ENCODE measurements at regions not wholly inside any gene's neighbourhood (a gene's known extent, or its start where the extent isn't known, plus 50 kb on each side); places are given as distances from the start of the nearest gene placed in this dataset.

DNA sequence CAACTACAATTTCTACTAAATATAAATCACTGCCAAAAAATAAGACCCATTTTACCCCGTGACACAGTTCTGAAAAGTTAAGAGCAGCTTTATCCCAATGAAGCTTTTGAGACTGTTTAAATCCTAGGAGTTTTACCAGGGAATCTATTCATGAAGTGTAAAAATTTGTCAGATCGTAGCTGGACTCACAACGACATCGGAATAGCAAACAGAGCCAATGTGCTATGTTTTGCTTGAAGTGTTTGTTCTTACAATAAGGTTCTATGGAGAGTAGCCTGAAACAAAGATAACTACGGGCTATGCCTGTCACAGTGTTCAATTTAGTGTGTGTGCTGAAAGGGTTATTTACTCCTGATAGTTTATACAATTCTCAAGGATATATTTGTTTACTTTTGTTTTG lies 78.5 kb upstream of the L3MBTL4 start:
- FAIRE-seq = no peak
- TF ChIP-seq, protein P1, sequence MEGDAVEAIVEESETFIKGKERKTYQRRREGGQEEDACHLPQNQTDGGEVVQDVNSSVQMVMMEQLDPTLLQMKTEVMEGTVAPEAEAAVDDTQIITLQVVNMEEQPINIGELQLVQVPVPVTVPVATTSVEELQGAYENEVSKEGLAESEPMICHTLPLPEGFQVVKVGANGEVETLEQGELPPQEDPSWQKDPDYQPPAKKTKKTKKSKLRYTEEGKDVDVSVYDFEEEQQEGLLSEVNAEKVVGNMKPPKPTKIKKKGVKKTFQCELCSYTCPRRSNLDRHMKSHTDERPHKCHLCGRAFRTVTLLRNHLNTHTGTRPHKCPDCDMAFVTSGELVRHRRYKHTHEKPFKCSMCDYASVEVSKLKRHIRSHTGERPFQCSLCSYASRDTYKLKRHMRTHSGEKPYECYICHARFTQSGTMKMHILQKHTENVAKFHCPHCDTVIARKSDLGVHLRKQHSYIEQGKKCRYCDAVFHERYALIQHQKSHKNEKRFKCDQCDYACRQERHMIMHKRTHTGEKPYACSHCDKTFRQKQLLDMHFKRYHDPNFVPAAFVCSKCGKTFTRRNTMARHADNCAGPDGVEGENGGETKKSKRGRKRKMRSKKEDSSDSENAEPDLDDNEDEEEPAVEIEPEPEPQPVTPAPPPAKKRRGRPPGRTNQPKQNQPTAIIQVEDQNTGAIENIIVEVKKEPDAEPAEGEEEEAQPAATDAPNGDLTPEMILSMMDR (IDR thresholded peaks at IDR 0.05; ENCODE audit: insufficient read depth, low read length, severe bottlenecking) = no peak

DNA sequence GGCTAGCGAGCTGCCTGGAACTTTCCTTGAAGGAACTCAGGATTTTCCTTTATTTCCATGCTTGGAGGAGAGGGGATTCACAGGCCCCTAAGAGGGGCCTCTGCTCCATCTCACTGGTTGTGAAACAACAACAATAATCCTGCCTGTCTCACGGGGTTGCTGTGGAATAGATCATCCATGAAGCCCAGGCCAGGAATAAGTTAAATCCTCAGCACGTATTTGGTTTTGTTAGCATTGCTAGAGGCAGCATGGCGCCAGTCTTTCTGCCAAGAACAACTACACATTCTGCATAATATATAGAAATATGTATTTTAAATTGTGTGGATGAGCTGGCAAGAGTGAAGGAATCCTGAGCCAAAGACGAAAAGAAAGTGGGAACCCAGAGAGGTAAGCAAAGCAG lies 80.8 kb upstream of the L3MBTL4 start:
- DNase-seq (ENCODE audit: low read depth) (no peak), FAIRE-seq (no peak)
- Histone ChIP-seq H3K4me3 (ENCODE audit: low read depth, low read length) (no peak overlapping the region), H3K27me3 (ENCODE audit: control insufficient read depth, insufficient read depth, low read length) (no peaks in the 10 kb centered on the region), H3K36me3 (ENCODE audit: control insufficient read depth, insufficient read depth, low read length) (no peaks in the 10 kb centered on the region)
- TF ChIP-seq, protein P1 (IDR thresholded peaks at IDR 0.05; ENCODE audit: insufficient read depth, low read length, severe bottlenecking) = no peak

More for the DNA sequence above, 78.5 kb upstream of the L3MBTL4 start:
- Histone ChIP-seq H3K36me3 (ENCODE audit: control insufficient read depth, insufficient read depth, low read length) (no peaks in the 10 kb centered on the region), H3K4me3 (ENCODE audit: low read depth, low read length) (no peak overlapping the region), H3K27me3 (ENCODE audit: control insufficient read depth, insufficient read depth, low read length) (no peaks in the 10 kb centered on the region)
- DNase-seq (ENCODE audit: low read depth) = no peak

DNA sequence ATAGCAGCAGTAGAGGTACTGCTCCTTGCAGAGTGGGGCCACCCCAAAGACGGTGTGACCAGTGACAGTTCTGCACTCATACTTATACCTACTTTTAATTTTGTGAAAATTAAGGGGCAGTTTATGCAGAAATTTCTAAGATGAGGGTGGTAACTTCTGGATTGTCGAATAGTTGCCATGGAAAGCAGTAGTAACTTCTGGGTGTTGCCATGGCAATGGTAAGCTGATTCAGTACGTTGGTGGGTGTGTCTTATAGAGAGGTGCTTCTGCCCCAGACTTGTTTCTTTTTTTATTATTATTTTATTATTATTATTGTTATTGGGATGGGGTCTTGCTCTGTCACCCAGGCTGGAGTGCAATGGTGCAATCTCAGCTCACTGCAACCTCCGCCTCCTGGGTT lies 82.8 kb upstream of the L3MBTL4 start:
- H3K4me3 ChIP-seq (ENCODE audit: low read depth, low read length) = no peak overlapping the region

DNA sequence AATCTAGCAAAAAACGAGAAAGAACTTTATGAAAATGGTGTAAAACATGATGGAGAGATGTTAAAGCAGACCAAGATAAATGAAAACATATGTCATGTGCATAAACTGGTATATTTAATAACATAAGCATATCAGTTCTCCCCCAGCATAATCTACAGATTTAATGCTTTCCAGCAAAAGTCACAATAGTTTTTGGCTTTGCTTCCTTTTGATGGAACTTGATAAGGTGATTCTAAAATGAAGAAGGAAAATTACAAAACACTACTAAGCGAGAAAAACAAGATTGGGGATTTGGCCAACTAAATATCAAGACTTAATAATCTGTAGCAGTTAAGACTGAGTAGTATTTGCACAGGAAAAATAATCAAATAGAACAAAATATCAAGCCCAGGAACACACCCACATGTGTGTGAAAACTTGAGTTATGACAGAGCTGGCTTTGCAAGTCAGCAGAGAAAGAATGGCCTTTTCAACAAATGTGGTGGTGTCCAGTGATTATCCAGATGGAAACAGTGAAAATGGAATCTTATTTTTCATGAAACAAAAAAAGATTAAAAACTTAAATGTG lies 83.7 kb upstream of the L3MBTL4 start:
- H3K27me3 ChIP-seq (ENCODE audit: control insufficient read depth, insufficient read depth, low read length) = no peaks in the 10 kb centered on the region
- FAIRE-seq (no peak), DNase-seq (ENCODE audit: low read depth) (no peak)
- TF ChIP-seq, protein P1 (IDR thresholded peaks at IDR 0.05; ENCODE audit: insufficient read depth, low read length, severe bottlenecking) = no peak
- no peak overlapping the region for H3K4me3 ChIP-seq (ENCODE audit: low read depth, low read length)
- H3K36me3 ChIP-seq (ENCODE audit: control insufficient read depth, insufficient read depth, low read length) = no peaks in the 10 kb centered on the region

More for the DNA sequence above, 82.8 kb upstream of the L3MBTL4 start:
- DNase-seq (ENCODE audit: low read depth) = no peak
- FAIRE-seq = no peak
- no peaks in the 10 kb centered on the region for H3K36me3 ChIP-seq (ENCODE audit: control insufficient read depth, insufficient read depth, low read length)
- TF ChIP-seq, protein P1 (IDR thresholded peaks at IDR 0.05; ENCODE audit: insufficient read depth, low read length, severe bottlenecking) = no peak
- no peaks in the 10 kb centered on the region for H3K27me3 ChIP-seq (ENCODE audit: control insufficient read depth, insufficient read depth, low read length)

DNA sequence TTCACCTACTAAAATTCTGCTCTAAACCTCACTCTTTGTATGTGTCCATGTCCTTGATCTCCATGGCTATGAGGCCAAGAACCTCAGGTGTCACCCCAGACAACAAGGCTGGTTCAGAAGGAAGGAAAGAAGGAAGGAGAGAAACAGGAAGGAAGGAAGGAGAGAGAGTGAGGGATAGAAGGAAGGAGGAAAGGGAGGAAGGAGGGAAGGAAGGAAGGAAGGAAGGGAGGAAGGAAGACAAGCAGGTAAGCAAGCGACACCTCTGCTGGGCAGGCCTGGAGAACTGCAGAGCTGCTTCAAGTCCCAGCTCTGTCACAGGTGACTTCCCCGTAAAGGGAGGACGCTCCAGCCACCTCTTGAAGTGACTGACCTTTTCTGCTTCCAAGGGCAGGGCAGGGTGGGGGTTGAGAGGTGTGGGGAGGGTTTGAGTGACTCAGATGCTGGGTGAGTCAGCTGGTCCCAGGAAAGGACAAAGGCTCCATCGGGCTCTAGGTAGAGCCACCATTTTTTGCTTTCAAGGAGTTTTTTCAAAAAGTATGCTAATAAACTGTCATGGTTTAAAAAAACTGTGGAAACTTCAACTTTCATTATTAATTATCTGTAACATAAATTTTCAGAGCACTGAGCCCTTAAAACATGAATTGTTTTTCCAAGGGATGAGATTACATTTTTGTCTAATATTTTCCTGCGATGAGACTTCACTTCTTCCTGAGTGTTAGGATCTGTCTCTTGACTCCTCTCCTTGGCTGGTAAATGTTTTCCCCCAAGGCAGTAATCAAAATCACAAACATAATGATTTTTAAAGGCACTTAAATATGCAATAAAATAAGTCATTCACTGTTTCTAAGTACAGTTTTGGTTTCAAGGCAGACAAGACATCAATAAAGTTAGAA lies 90.1 kb upstream of the L3MBTL4 start:
- Histone ChIP-seq H3K27me3 (ENCODE audit: control insufficient read depth, insufficient read depth, low read length) (no peaks in the 10 kb centered on the region), H3K4me3 (ENCODE audit: low read depth, low read length) (no peak overlapping the region), H3K36me3 (ENCODE audit: control insufficient read depth, insufficient read depth, low read length) (no peaks in the 10 kb centered on the region)
- no peak for DNase-seq (ENCODE audit: low read depth)
- FAIRE-seq = no peak
- TF ChIP-seq, protein P1 (IDR thresholded peaks at IDR 0.05; ENCODE audit: insufficient read depth, low read length, severe bottlenecking) = no peak
